Coronary artery (tissue), 2 donors: ENCODE measurements at regions not wholly inside any gene's neighbourhood (a gene's known extent, or its start where the extent isn't known, plus 50 kb on each side); places are given as distances from the start of the nearest gene placed in this dataset.

Source experiments
- DNase-seq: peaks from one replicate; pipeline ENCODE4 v3.0.0-alpha.2; 2017; ENCODE audit warnings: low spot score
- H3K27ac ChIP-seq, 2 donors: fragments of 200-600 bp; sonication (generic); one replicate each; pipeline ENCODE4 v1.5.1; 2016 to 2019
- H3K4me3 ChIP-seq: fragments of 200-600 bp; sonication (generic); 2 replicates; pipeline ENCODE4 v1.5.1; 2016; ENCODE audit warnings: mild to moderate bottlenecking, moderate library complexity
- TF ChIP-seq, protein P1 (sequence below): fragments of 200-600 bp; sonication (generic); IDR thresholded peaks from one replicate; pipeline ENCODE4 v1.5.1; 2019; ENCODE audit warnings: antibody characterized with exemption

DNA sequence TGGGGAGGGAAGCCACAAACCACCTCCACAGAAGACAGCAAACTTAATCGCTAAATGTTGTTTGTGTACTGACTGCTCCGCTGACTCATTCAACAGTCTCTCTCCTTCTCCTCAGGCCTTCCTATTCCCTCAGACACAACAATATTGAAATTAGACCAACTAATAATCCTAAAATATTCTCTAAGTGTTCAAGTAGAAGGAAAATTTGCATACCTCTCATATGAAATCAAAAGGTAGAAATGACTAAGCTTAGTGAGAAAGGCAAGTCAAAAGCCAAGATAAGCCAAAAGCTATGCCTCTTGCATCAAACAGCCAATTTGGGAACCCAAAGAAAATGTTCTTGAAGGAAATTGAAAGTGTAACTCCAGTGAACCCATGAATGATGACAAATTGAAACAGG is 75.7 kb upstream of the ARHGAP24 start:
- DNase-seq = no peak
- Histone ChIP-seq H3K4me3 (no peak overlapping the region), H3K27ac (no peak overlapping the region)
- TF ChIP-seq, protein P1, sequence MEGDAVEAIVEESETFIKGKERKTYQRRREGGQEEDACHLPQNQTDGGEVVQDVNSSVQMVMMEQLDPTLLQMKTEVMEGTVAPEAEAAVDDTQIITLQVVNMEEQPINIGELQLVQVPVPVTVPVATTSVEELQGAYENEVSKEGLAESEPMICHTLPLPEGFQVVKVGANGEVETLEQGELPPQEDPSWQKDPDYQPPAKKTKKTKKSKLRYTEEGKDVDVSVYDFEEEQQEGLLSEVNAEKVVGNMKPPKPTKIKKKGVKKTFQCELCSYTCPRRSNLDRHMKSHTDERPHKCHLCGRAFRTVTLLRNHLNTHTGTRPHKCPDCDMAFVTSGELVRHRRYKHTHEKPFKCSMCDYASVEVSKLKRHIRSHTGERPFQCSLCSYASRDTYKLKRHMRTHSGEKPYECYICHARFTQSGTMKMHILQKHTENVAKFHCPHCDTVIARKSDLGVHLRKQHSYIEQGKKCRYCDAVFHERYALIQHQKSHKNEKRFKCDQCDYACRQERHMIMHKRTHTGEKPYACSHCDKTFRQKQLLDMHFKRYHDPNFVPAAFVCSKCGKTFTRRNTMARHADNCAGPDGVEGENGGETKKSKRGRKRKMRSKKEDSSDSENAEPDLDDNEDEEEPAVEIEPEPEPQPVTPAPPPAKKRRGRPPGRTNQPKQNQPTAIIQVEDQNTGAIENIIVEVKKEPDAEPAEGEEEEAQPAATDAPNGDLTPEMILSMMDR = no peak

DNA sequence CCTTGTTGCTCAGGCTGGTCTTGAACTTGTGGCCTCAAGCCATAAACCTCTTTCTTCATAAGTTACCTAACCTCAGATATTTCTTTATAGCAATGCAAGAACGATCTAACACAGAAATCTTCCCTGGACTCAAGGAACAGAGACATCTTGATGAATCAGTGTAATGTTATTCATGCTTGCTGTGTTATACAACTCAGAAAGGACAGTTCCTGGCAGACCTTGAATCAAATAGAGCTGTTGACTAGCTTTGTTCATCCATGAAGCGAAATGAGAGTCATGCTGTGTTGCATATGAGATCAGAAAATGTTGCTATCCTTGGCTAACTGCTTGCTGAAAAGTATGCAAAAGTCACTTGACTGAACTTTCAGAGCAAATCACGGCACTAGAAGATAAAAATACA is 72.6 kb upstream of the ARHGAP24 start:
- no peak for DNase-seq
- Histone ChIP-seq H3K4me3 (no peak overlapping the region), H3K27ac (no peak overlapping the region)
- TF ChIP-seq, protein P1 = no peak

DNA sequence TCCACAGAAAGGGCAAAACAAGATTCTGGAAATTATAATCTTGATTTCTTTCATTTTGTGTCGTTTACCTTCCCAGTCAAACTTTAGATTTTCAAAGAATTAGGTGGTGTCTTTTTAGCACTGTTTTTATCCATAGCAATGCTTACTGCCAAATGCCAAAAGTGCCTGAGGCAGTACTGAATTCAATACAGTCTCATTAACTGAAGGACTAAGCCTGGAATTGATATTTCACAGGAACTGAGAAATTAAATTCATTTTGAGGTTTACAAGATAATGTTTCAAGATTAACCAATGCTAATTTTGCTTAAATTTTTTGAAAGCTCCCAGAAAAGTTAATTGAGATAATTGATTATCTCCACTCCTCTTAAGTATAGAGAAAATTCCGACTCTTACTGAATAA is 68.8 kb upstream of the ARHGAP24 start:
- no peak overlapping the region for H3K4me3 ChIP-seq
- TF ChIP-seq, protein P1 = no peak
- no peak for DNase-seq
- no peak overlapping the region for H3K27ac ChIP-seq

DNA sequence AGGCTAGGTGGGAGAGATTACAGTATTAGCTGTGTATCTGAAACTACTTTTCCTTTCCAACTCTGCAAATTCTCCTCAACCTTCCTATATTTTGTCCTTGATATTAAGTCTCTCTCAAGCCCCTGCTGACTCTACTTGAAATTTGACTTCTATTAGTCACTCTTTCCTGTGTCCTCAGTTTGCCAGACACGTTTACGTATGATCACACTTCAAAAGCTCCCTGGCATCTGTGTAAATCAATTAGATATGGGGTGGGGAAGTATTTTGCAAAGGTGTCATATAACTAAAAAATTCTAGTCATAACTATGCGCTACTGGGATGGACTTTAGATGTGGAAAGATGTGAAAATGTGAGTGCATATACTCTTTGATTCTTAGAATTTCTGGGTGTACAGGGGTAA is 67.4 kb upstream of the ARHGAP24 start:
- DNase-seq = no peak
- TF ChIP-seq, protein P1 = no peak
- Histone ChIP-seq H3K4me3 (no peak overlapping the region), H3K27ac (no peak overlapping the region)

DNA sequence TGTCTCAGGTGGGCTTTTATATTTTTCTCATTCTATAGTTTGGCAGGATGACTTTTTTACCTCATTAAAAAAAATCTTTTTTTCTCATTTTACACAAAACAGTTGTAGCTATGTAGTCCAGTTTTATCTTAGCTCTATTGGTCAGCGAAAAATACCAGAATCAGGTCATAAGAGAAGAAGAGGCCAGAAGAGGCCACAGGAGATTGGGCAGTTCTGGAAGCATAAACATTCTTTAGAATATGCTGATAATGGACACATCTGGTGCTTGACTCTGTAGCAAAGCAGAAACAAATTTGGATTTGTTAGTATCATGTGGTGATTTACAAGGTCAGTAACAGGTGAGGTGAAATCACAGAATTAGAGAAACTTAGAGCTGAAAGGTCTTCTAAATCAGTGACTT is 66.6 kb upstream of the ARHGAP24 start:
- no peak for DNase-seq
- Histone ChIP-seq H3K27ac (no peak overlapping the region), H3K4me3 (no peak overlapping the region)
- TF ChIP-seq, protein P1 = no peak

DNA sequence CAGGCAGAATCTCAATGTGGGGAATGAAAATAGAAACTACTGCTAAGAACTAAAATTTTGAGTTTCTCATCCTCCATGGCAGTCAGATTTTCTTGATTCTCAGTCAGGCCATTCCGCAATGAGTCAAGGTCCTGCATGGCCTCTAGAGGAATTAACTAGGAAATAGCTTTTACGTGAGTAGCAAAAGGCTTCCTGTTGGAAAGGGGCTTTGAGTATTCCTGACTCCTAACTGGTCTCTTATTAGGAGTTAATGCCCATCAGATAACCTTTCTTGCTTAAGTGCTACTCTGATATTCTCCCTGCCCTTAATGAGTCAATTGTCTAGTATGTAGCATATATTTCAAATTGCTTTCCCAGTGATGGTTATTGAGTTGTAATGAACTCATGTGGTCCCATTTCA is 65.7 kb upstream of the ARHGAP24 start:
- TF ChIP-seq, protein P1 = no peak
- no peak for DNase-seq
- Histone ChIP-seq H3K27ac (no peak overlapping the region), H3K4me3 (no peak overlapping the region)

DNA sequence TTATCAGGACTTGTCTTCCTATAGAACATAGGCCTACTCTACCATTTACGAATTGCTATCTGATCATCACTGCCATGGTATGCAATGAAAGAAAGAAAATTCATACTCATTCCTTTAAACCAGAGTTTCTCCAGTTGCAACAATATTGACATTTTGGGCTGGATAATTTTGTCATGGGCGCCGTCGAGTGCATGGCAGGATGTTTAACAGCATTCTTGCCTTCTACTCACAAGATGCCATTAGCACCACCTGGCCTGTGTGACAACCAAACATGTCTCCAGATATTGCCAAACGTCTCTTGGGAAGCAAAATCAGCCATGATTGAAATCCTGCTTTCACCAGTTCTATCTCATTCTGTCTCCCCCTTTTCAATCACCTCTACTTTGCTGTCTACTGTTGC is 63.6 kb upstream of the ARHGAP24 start:
- TF ChIP-seq, protein P1 = no peak
- Histone ChIP-seq H3K27ac (no peak overlapping the region), H3K4me3 (no peak overlapping the region)
- DNase-seq = no peak
